ENCODE measurements at regions not wholly inside any gene's neighbourhood (a gene's known extent, or its start where the extent isn't known, plus 50 kb on each side); places are given as distances from the start of the nearest gene placed in this dataset.

DNA sequence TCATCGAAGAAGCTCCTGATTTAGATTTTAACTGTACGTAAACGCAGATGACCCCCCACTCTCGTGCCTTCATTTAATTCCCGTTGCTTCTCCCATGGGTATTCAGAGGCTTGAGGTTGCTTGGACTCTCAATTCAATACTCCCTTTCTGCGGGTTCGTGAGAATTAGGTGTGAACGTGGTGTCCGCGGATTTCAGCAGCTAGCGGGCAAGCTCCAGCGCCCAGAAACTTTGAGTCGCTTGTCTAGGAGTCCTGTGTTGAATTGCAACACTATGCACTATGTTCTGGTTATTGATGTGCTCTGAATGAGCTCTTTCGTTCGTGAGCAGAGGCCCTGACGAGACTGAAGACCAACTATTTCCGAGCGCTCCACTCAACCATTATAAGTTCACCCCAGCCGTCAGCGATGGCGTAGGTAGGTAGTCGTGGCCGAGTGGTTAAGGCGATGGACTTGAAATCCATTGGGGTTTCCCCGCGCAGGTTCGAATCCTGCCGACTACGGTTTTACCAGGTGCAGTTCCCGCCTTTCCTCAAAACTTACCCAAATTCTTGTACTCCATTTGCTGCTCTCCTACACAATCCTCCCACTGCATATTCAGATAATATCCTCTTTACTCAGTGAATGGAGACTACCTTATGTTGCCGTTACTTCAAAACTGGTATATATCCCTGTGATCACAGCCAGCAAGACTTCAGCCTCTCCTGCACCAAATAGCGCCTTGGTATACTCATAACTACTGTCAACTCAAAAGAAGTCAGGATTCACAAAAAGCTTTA, 72.6 kb upstream of the ZNF184 start (continued):
- TF ChIP-seq, protein P1, sequence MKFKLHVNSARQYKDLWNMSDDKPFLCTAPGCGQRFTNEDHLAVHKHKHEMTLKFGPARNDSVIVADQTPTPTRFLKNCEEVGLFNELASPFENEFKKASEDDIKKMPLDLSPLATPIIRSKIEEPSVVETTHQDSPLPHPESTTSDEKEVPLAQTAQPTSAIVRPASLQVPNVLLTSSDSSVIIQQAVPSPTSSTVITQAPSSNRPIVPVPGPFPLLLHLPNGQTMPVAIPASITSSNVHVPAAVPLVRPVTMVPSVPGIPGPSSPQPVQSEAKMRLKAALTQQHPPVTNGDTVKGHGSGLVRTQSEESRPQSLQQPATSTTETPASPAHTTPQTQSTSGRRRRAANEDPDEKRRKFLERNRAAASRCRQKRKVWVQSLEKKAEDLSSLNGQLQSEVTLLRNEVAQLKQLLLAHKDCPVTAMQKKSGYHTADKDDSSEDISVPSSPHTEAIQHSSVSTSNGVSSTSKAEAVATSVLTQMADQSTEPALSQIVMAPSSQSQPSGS (CRISPR knock-in tag; IDR thresholded peaks at IDR 0.05), result peak; percentile 86
- TF ChIP-seq ZNF839 (CRISPR knock-in tag; IDR thresholded peaks at IDR 0.05; ENCODE audit: borderline replicate concordance) (no peak), ZNF883 (CRISPR knock-in tag; IDR thresholded peaks at IDR 0.05; ENCODE audit: not compliant biosample characterization) (no peak), SATB2 (CRISPR knock-in tag; IDR thresholded peaks at IDR 0.05) (no peak), MAFF (IDR thresholded peaks at IDR 0.05; ENCODE audit: low read depth, low read length) (no peak), YEATS2 (CRISPR knock-in tag; IDR thresholded peaks at IDR 0.05; ENCODE audit: borderline replicate concordance) (peak; percentile 49; the same call in 1 of the 2 replicates), ZNF782 (CRISPR knock-in tag; IDR thresholded peaks at IDR 0.05; ENCODE audit: borderline replicate concordance) (no peak), SKIL (CRISPR knock-in tag; IDR thresholded peaks at IDR 0.05; ENCODE audit: borderline replicate concordance) (no peak), EEA1 (CRISPR knock-in tag; IDR thresholded peaks at IDR 0.05; ENCODE audit: borderline replicate concordance) (no peak), FOSL1 (CRISPR knock-in tag; IDR thresholded peaks at IDR 0.05; ENCODE audit: borderline replicate concordance) (no peak), TFAP4 (IDR thresholded peaks at IDR 0.05; ENCODE audit: borderline replicate concordance, low read depth) (no peak; the same call in 1 of the 2 replicates)
- TF ChIP-seq, protein P2, sequence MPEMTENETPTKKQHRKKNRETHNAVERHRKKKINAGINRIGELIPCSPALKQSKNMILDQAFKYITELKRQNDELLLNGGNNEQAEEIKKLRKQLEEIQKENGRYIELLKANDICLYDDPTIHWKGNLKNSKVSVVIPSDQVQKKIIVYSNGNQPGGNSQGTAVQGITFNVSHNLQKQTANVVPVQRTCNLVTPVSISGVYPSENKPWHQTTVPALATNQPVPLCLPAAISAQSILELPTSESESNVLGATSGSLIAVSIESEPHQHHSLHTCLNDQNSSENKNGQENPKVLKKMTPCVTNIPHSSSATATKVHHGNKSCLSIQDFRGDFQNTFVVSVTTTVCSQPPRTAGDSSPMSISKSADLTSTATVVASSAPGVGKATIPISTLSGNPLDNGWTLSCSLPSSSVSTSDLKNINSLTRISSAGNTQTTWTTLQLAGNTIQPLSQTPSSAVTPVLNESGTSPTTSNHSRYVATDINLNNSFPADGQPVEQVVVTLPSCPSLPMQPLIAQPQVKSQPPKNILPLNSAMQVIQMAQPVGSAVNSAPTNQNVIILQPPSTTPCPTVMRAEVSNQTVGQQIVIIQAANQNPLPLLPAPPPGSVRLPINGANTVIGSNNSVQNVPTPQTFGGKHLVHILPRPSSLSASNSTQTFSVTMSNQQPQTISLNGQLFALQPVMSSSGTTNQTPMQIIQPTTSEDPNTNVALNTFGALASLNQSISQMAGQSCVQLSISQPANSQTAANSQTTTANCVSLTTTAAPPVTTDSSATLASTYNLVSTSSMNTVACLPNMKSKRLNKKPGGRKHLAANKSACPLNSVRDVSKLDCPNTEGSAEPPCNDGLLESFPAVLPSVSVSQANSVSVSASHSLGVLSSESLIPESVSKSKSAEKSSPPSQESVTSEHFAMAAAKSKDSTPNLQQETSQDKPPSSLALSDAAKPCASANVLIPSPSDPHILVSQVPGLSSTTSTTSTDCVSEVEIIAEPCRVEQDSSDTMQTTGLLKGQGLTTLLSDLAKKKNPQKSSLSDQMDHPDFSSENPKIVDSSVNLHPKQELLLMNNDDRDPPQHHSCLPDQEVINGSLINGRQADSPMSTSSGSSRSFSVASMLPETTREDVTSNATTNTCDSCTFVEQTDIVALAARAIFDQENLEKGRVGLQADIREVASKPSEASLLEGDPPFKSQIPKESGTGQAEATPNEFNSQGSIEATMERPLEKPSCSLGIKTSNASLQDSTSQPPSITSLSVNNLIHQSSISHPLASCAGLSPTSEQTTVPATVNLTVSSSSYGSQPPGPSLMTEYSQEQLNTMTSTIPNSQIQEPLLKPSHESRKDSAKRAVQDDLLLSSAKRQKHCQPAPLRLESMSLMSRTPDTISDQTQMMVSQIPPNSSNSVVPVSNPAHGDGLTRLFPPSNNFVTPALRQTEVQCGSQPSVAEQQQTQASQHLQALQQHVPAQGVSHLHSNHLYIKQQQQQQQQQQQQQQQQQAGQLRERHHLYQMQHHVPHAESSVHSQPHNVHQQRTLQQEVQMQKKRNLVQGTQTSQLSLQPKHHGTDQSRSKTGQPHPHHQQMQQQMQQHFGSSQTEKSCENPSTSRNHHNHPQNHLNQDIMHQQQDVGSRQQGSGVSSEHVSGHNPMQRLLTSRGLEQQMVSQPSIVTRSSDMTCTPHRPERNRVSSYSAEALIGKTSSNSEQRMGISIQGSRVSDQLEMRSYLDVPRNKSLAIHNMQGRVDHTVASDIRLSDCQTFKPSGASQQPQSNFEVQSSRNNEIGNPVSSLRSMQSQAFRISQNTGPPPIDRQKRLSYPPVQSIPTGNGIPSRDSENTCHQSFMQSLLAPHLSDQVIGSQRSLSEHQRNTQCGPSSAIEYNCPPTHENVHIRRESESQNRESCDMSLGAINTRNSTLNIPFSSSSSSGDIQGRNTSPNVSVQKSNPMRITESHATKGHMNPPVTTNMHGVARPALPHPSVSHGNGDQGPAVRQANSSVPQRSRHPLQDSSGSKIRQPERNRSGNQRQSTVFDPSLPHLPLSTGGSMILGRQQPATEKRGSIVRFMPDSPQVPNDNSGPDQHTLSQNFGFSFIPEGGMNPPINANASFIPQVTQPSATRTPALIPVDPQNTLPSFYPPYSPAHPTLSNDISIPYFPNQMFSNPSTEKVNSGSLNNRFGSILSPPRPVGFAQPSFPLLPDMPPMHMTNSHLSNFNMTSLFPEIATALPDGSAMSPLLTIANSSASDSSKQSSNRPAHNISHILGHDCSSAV (CRISPR knock-in tag; IDR thresholded peaks at IDR 0.05; ENCODE audit: borderline replicate concordance), result peak; percentile 81; the same call in 1 of the 2 replicates
- TF ChIP-seq, protein P3, sequence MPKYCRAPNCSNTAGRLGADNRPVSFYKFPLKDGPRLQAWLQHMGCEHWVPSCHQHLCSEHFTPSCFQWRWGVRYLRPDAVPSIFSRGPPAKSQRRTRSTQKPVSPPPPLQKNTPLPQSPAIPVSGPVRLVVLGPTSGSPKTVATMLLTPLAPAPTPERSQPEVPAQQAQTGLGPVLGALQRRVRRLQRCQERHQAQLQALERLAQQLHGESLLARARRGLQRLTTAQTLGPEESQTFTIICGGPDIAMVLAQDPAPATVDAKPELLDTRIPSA (CRISPR knock-in tag; IDR thresholded peaks at IDR 0.05; ENCODE audit: borderline replicate concordance), result no peak

All from HepG2 (cell line).